ENCODE measurements at regions not wholly inside any gene's neighbourhood (a gene's known extent, or its start where the extent isn't known, plus 50 kb on each side); places are given as distances from the start of the nearest gene placed in this dataset.

DNA sequence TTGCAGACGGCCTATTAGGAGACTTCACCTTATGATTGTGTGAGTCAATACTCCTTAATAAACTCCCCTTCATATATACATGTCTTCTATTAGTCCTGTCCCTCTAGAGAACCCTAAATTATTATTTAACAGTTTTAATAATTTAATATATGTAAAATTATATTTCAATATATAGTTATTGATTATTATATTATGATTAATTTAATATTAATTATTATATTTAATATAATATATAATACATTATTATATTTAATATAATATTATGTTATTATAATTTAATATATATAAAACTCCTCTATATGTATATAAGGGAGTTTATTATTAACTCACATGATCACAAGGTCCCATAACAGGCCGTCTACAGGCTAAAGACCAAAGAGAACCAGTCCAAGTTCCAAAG lies 533.2 kb downstream of the ARAP2 start:
- no peak overlapping the region for H3K4me3 ChIP-seq
- no peak overlapping the region for H3K27ac ChIP-seq
- TF ChIP-seq, protein P1, sequence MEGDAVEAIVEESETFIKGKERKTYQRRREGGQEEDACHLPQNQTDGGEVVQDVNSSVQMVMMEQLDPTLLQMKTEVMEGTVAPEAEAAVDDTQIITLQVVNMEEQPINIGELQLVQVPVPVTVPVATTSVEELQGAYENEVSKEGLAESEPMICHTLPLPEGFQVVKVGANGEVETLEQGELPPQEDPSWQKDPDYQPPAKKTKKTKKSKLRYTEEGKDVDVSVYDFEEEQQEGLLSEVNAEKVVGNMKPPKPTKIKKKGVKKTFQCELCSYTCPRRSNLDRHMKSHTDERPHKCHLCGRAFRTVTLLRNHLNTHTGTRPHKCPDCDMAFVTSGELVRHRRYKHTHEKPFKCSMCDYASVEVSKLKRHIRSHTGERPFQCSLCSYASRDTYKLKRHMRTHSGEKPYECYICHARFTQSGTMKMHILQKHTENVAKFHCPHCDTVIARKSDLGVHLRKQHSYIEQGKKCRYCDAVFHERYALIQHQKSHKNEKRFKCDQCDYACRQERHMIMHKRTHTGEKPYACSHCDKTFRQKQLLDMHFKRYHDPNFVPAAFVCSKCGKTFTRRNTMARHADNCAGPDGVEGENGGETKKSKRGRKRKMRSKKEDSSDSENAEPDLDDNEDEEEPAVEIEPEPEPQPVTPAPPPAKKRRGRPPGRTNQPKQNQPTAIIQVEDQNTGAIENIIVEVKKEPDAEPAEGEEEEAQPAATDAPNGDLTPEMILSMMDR (IDR thresholded peaks at IDR 0.05), result no peak
- no peak for DNase-seq (ENCODE audit: low spot score)

DNA sequence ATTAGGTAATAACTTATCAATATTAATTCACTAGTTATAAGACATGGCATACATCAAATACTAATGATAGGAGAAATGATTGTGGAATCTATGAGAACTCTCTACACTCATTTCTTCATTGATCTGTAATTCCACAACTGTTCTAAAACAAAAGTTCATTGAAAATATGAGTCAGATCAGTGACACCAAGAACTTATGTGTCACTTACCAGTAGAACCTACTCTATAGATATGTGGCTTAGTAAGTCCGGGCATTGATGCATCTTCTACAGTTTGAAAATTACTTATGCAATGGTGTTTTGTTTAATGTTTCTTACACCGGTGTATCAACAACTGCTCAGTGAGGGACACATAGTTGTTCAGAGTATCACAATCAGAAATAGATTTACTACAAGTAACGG lies 520.3 kb downstream of the ARAP2 start:
- TF ChIP-seq, protein P1 (IDR thresholded peaks at IDR 0.05), result no peak
- no peak overlapping the region for H3K4me3 ChIP-seq
- no peak overlapping the region for H3K27ac ChIP-seq
- no peak for DNase-seq (ENCODE audit: low spot score)

DNA sequence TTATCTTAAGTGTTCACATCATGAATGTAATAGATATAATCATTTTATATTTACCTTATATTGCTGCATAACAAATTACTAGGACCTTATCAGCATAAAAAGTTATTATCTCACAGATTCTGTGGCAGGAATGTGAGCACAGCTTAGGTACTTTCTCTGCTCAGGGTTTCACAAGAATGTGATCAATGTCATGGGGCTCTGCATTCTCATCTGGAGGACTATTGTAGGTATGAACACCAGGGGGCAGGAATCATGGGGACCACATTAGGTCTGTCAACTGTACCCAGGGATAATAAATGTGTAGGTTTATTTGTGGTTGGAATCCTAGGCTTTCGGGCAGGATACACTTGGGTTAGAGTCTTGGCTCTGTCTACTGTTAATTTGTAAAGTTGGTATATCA lies 519.2 kb downstream of the ARAP2 start:
- Histone ChIP-seq H3K27ac (no peak overlapping the region), H3K4me3 (no peak overlapping the region)
- no peak for DNase-seq (ENCODE audit: low spot score)
- TF ChIP-seq, protein P1 (IDR thresholded peaks at IDR 0.05), result no peak

DNA sequence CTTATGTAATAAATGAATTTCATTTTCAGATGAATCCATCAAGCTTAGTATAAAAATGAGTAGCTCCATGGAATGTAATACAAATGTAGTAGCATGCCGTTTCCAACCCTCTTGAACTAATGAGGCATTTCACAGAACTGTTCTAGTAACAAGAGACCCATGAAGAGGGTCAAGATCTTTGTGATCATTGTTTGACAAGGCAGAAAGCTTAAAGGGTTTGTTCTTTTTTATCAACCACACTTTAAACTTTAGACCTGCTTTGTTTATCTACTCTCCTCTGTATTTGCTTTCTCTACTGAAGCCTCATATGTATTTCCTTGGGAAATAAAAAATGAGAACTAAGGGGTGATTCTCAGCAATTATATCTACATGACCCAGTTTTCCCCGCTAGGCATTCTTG lies 513.9 kb downstream of the ARAP2 start:
- no peak overlapping the region for H3K4me3 ChIP-seq
- TF ChIP-seq, protein P1 (IDR thresholded peaks at IDR 0.05), result no peak
- no peak for DNase-seq (ENCODE audit: low spot score)

DNA sequence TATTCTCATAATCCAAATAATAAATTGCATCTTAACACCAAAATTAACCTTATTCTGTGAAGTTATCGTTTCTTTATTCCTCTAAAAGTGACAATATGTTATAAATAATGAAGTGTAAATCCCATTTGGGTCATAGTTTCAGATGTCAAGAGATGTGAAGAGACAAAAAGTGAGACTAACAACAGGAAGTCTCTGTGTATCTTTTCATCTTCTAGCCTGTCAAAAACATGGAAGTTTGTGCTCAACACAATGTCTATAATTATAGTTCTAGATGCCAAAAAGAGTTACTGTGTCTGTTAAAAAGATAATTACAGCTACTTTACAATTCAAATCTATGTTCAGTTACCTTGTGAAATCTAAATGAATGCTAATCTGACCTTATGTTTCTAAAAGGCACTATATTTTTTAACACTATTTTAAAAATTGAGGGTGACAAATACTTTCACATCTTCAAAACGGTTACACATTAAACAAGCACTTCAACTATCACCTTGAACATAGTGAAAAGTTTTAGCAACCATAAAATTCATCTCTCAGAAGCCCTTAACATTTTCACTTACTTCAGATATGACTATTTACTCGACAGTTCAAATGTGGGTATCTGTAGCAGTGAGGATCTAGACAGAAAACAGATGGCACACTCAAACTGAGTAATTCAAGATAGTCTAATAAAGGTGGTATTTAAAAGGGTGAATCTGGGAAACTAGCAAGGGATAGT lies 509.8 kb downstream of the ARAP2 start:
- TF ChIP-seq, protein P1 (IDR thresholded peaks at IDR 0.05), result no peak

More for the DNA sequence above, 513.9 kb downstream of the ARAP2 start:
- no peak overlapping the region for H3K27ac ChIP-seq

DNA sequence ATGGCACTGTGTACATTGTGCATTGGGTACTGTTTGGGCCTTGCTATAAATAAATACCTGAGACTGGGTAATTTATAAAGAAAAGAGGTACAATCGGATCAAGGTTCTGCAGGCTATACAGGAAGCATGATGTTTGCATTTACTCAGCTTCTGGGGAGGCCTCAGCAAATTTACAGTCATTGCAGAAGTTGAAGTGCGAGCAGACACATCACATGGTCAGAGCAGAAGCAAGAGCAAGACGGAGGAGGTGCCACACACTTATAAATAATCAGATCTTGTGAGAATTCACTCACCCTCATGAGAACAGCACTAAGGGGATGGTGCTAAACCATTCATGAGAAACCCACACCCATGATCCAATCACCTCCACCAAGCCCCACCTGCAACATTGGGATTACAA lies 505.0 kb downstream of the ARAP2 start:
- Histone ChIP-seq H3K4me3 (no peak overlapping the region), H3K27ac (no peak overlapping the region)
- DNase-seq (ENCODE audit: low spot score), result no peak
- TF ChIP-seq, protein P1 (IDR thresholded peaks at IDR 0.05), result no peak

More for the DNA sequence above, 509.8 kb downstream of the ARAP2 start:
- DNase-seq (ENCODE audit: low spot score), result no peak
- Histone ChIP-seq H3K27ac (no peak overlapping the region), H3K4me3 (no peak overlapping the region)

DNA sequence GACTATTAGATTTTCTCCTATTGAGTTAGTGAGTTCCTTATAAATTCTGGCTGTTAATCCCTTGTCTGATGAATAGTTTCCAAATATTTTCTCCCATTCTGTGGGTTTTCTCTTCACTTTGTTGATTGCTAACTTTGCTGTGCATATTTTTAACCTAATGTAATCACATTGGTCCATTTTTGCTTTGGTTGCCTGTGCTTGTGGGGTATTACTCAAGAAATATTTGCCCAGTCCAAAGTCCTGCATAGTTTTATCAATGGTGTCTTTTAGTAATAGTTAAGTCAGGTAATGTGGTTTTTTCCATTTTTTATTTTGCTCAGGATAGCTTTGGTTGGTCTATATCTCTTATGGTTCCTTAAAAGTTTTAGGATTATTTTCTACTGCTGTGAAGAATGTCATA lies 490.3 kb downstream of the ARAP2 start:
- TF ChIP-seq, protein P1 (IDR thresholded peaks at IDR 0.05), result no peak
- no peak for DNase-seq (ENCODE audit: low spot score)
- Histone ChIP-seq H3K4me3 (no peak overlapping the region), H3K27ac (no peak overlapping the region)
